CD4-positive, alpha-beta memory T cell (primary cell): ENCODE measurements at regions not wholly inside any gene's neighbourhood (a gene's known extent, or its start where the extent isn't known, plus 50 kb on each side); places are given as distances from the start of the nearest gene placed in this dataset.

ENCODE experiments used
- CTCF ChIA-PET: fragments of 350-600 bp; sonication (Branson Sonifier 250); formaldehyde crosslinking; loops from one replicate; lab custom pipeline; 2021; ENCODE audit warnings: inconsistent platforms; ENCODE audit not compliant: partially characterized antibody; lab: Charles Lee
- POLR2A ChIA-PET: fragments of 350-600 bp; sonication (Branson Sonifier 250); formaldehyde crosslinking; loops from one replicate; lab custom pipeline; 2021; ENCODE audit not compliant: partially characterized antibody; lab: Charles Lee
- DNase-seq, 5 donors: peaks; one replicate each; pipeline versions ENCODE4 v3.0.0 to v3.0.0-alpha.2; 2020 to 2022; ENCODE audit warnings: mixed read lengths in 1 of 5
- H3K27ac ChIP-seq: one replicate; pipeline ENCODE4 v1.7.0; 2013; ENCODE audit warnings: low read depth, low read length
- H3K27me3 ChIP-seq: 2 replicates; pipeline ENCODE4 v1.7.0; 2013; ENCODE audit warnings: mild to moderate bottlenecking, low read length, moderate library complexity; ENCODE audit not compliant: insufficient read depth
- H3K36me3 ChIP-seq: 2 replicates; pipeline ENCODE4 v1.7.0; 2013; ENCODE audit warnings: mild to moderate bottlenecking, low read length, moderate library complexity; ENCODE audit not compliant: insufficient read depth
- H3K4me1 ChIP-seq: 2 replicates; pipeline ENCODE4 v1.7.0; 2013; ENCODE audit warnings: mild to moderate bottlenecking, low read length, moderate library complexity; ENCODE audit not compliant: insufficient read depth
- H3K4me3 ChIP-seq, 2 donors: one replicate each; pipeline ENCODE4 v1.7.0; 2013; ENCODE audit warnings: low read length in 2 of 2, mild to moderate bottlenecking in 1 of 2
- H3K9me3 ChIP-seq, 2 donors: one replicate each; pipeline ENCODE4 v1.7.0; 2013; ENCODE audit warnings: low read length in 2 of 2, control low read depth in 1 of 2; ENCODE audit not compliant: control insufficient read depth in 1 of 2
- H3K27ac Mint-ChIP-seq, 7 donors: one replicate each; pipeline ENCODE4 v1.8.0; 2020 to 2021; ENCODE audit warnings: mixed read lengths in 7 of 7, mild to moderate bottlenecking in 6 of 7, inconsistent platforms in 3 of 7, moderate library complexity in 3 of 7
- H3K27me3 Mint-ChIP-seq, 2 donors: one replicate each; pipeline ENCODE4 v1.8.0; 2020 to 2021; ENCODE audit warnings: mixed read lengths in 2 of 2
- H3K36me3 Mint-ChIP-seq, 2 donors: one replicate each; pipeline ENCODE4 v1.8.0; 2020 to 2021; ENCODE audit warnings: mixed read lengths in 2 of 2, inconsistent platforms in 1 of 2, mild to moderate bottlenecking in 1 of 2
- H3K4me1 Mint-ChIP-seq, 4 donors: one replicate each; pipeline ENCODE4 v1.8.0; 2020 to 2021; ENCODE audit warnings: mixed read lengths in 4 of 4, mild to moderate bottlenecking in 1 of 4
- H3K4me3 Mint-ChIP-seq, 8 donors: one replicate each; pipeline ENCODE4 v1.8.0; 2020 to 2021; ENCODE audit warnings: mixed read lengths in 8 of 8, mild to moderate bottlenecking in 7 of 8, moderate library complexity in 6 of 8, inconsistent platforms in 3 of 8
- H3K9me3 Mint-ChIP-seq, 8 donors: one replicate each; pipeline ENCODE4 v1.8.0; 2020 to 2021; ENCODE audit warnings: mixed read lengths in 8 of 8, mild to moderate bottlenecking in 5 of 8, inconsistent platforms in 3 of 8, moderate library complexity in 1 of 8
- intact Hi-C: fragments of 100-400 bp; cut with micrococcal nuclease; formaldehyde crosslinking; loops from one replicate; pipeline ENCODE4 v1.15.1; 2023

- ChIA-PET POLR2A (no interaction called here), CTCF (no interaction called here)
- Histone ChIP-seq H3K4me1 (no peaks in the 10 kb centered on the region), H3K27me3 (no peaks in the 10 kb centered on the region), H3K36me3 (no peaks in the 10 kb centered on the region), H3K27ac (no peak overlapping the region), H3K4me3 (no peak overlapping the region), H3K9me3 (no peaks in the 10 kb centered on the region)
- Mint-ChIP-seq H3K27ac (no peak overlapping the region), H3K4me1 (no peaks in the 10 kb centered on the region), H3K27me3 (peaks cover 3 to 6% of the 10 kb centered on the region in 2 donors), H3K36me3 (no peaks in the 10 kb centered on the region), H3K9me3 (peaks cover 0 to 5% (median under 1%) of the 10 kb centered on the region in 8 donors), H3K4me3 (no peak overlapping the region)
- intact Hi-C loops, result no loop called here
- no peak for DNase-seq
These were observed 98.1 kb upstream of the SALL4 start for GRCh38 chr20:51900443-51900842.

GRCh38 chr20:51899674-51900073 is 97.4 kb upstream of the SALL4 start:
- no peak overlapping the region for H3K27ac Mint-ChIP-seq
- peaks cover 0 to 5% (median under 1%) of the 10 kb centered on the region in 8 donors for H3K9me3 Mint-ChIP-seq
- CTCF ChIA-PET, result no interaction called here

GRCh38 chr20:51898788-51899187 is 96.5 kb upstream of the SALL4 start:
- no peaks in the 10 kb centered on the region for H3K36me3 Mint-ChIP-seq
- H3K4me3 Mint-ChIP-seq, result no peak overlapping the region

More at GRCh38 chr20:51899674-51900073, 97.4 kb upstream of the SALL4 start:
- H3K4me1 ChIP-seq, result no peaks in the 10 kb centered on the region
- H3K4me3 ChIP-seq, result no peak overlapping the region
- POLR2A ChIA-PET, result no interaction called here
- intact Hi-C loops, result no loop called here
- DNase-seq, result no peak
- no peaks in the 10 kb centered on the region for H3K36me3 ChIP-seq
- Mint-ChIP-seq H3K4me1 (no peaks in the 10 kb centered on the region), H3K4me3 (no peak overlapping the region), H3K36me3 (no peaks in the 10 kb centered on the region), H3K27me3 (peaks cover 3 to 6% of the 10 kb centered on the region in 2 donors)
- no peak overlapping the region for H3K27ac ChIP-seq
- no peaks in the 10 kb centered on the region for H3K9me3 ChIP-seq
- H3K27me3 ChIP-seq, result no peaks in the 10 kb centered on the region

GRCh38 chr20:51894619-51895018 is 92.3 kb upstream of the SALL4 start:
- Histone ChIP-seq H3K36me3 (no peaks in the 10 kb centered on the region), H3K27me3 (no peaks in the 10 kb centered on the region), H3K4me3 (no peak overlapping the region), H3K9me3 (no peaks in the 10 kb centered on the region), H3K4me1 (no peaks in the 10 kb centered on the region), H3K27ac (no peak overlapping the region)
- intact Hi-C loops, result no loop called here
- peaks cover 0 to 5% (median 0%) of the 10 kb centered on the region in 8 donors for H3K9me3 Mint-ChIP-seq
- H3K36me3 Mint-ChIP-seq, result no peaks in the 10 kb centered on the region
- H3K27me3 Mint-ChIP-seq, result peaks cover 3% of the 10 kb centered on the region in 2 donors
- no peak overlapping the region for H3K4me3 Mint-ChIP-seq
- CTCF ChIA-PET, result no interaction called here
- POLR2A ChIA-PET, result no interaction called here
- no peak for DNase-seq
- H3K27ac Mint-ChIP-seq, result no peak overlapping the region
- no peaks in the 10 kb centered on the region for H3K4me1 Mint-ChIP-seq

More at GRCh38 chr20:51898788-51899187, 96.5 kb upstream of the SALL4 start:
- DNase-seq, result no peak
- H3K4me1 Mint-ChIP-seq, result no peaks in the 10 kb centered on the region
- POLR2A ChIA-PET, result no interaction called here
- Histone ChIP-seq H3K9me3 (no peaks in the 10 kb centered on the region), H3K4me1 (no peaks in the 10 kb centered on the region), H3K27me3 (no peaks in the 10 kb centered on the region), H3K36me3 (no peaks in the 10 kb centered on the region), H3K27ac (no peak overlapping the region), H3K4me3 (no peak overlapping the region)
- peaks cover 1 to 3% of the 10 kb centered on the region in 2 donors for H3K27me3 Mint-ChIP-seq
- intact Hi-C loops, result no loop called here
- H3K27ac Mint-ChIP-seq, result no peak overlapping the region
- H3K9me3 Mint-ChIP-seq, result peaks cover 0 to 5% (median 0%) of the 10 kb centered on the region in 8 donors
- CTCF ChIA-PET, result no interaction called here

GRCh38 chr20:51894201-51894600 is 91.9 kb upstream of the SALL4 start:
- H3K4me3 ChIP-seq, result no peak overlapping the region
- no peak overlapping the region for H3K27ac ChIP-seq
- no peak for DNase-seq
- H3K4me1 ChIP-seq, result no peaks in the 10 kb centered on the region
- H3K27me3 ChIP-seq, result no peaks in the 10 kb centered on the region
- CTCF ChIA-PET, result no interaction called here
- POLR2A ChIA-PET, result no interaction called here
- intact Hi-C loops, result no loop called here
- H3K9me3 ChIP-seq, result no peaks in the 10 kb centered on the region
- Mint-ChIP-seq H3K9me3 (peaks cover 0 to 5% (median 0%) of the 10 kb centered on the region in 8 donors), H3K27ac (no peak overlapping the region), H3K27me3 (peaks cover 3% of the 10 kb centered on the region in 2 donors), H3K4me1 (no peaks in the 10 kb centered on the region), H3K4me3 (no peak overlapping the region), H3K36me3 (no peaks in the 10 kb centered on the region)
- H3K36me3 ChIP-seq, result no peaks in the 10 kb centered on the region

GRCh38 chr20:51893723-51894122 is 91.4 kb upstream of the SALL4 start:
- Histone ChIP-seq H3K4me1 (no peaks in the 10 kb centered on the region), H3K9me3 (no peaks in the 10 kb centered on the region), H3K4me3 (no peak overlapping the region), H3K27me3 (no peaks in the 10 kb centered on the region), H3K36me3 (no peaks in the 10 kb centered on the region), H3K27ac (no peak overlapping the region)
- H3K27ac Mint-ChIP-seq, result no peak overlapping the region
- ChIA-PET CTCF (no interaction called here), POLR2A (interaction anchor here (0.7 kb wide), 1 partner anchor 138 kb away, joined by 3 read pairs; no protein-coding TSS in a partner anchor)
- H3K9me3 Mint-ChIP-seq, result peaks cover 0 to 3% (median 0%) of the 10 kb centered on the region in 8 donors
- H3K36me3 Mint-ChIP-seq, result no peaks in the 10 kb centered on the region
- DNase-seq, result no peak
- no peak overlapping the region for H3K4me3 Mint-ChIP-seq
- peaks cover 2 to 3% of the 10 kb centered on the region in 2 donors for H3K27me3 Mint-ChIP-seq
- intact Hi-C loops, result no loop called here
- H3K4me1 Mint-ChIP-seq, result no peaks in the 10 kb centered on the region

- POLR2A ChIA-PET, result no interaction called here
- no peak overlapping the region for H3K4me3 ChIP-seq
- Mint-ChIP-seq H3K4me3 (no peak overlapping the region), H3K4me1 (no peaks in the 10 kb centered on the region), H3K36me3 (no peaks in the 10 kb centered on the region), H3K27ac (no peak overlapping the region), H3K9me3 (no peaks in the 10 kb centered on the region), H3K27me3 (peaks cover 1 to 2% of the 10 kb centered on the region in 2 donors)
- no peaks in the 10 kb centered on the region for H3K27me3 ChIP-seq
- DNase-seq, result no peak
- no peaks in the 10 kb centered on the region for H3K36me3 ChIP-seq
- no peaks in the 10 kb centered on the region for H3K4me1 ChIP-seq
- CTCF ChIA-PET, result no interaction called here
- intact Hi-C loops, result no loop called here
- H3K27ac ChIP-seq, result no peak overlapping the region
- H3K9me3 ChIP-seq, result no peaks in the 10 kb centered on the region
These were observed 87.7 kb upstream of the SALL4 start for GRCh38 chr20:51890003-51890402.

- no peak overlapping the region for H3K4me3 ChIP-seq
- no peak overlapping the region for H3K27ac ChIP-seq
- Mint-ChIP-seq H3K27ac (no peak overlapping the region), H3K27me3 (peaks cover 1 to 2% of the 10 kb centered on the region in 2 donors), H3K4me1 (no peaks in the 10 kb centered on the region), H3K36me3 (no peaks in the 10 kb centered on the region), H3K4me3 (no peak overlapping the region), H3K9me3 (no peaks in the 10 kb centered on the region)
- POLR2A ChIA-PET, result no interaction called here
- H3K4me1 ChIP-seq, result no peaks in the 10 kb centered on the region
- no peaks in the 10 kb centered on the region for H3K9me3 ChIP-seq
- intact Hi-C loops, result no loop called here
- H3K27me3 ChIP-seq, result no peaks in the 10 kb centered on the region
- CTCF ChIA-PET, result no interaction called here
- no peaks in the 10 kb centered on the region for H3K36me3 ChIP-seq
- DNase-seq, result no peak
These were observed 87.1 kb upstream of the SALL4 start for GRCh38 chr20:51889466-51889865.
